Panc1 (cell line): ENCODE measurements at regions not wholly inside any gene's neighbourhood (a gene's known extent, or its start where the extent isn't known, plus 50 kb on each side); places are given as distances from the start of the nearest gene placed in this dataset.

Experiments
- CTCF ChIP-seq: fragments of 450-650 bp; IDR thresholded peaks from 2 replicates; pipeline ENCODE4 v1.5.1; 2017; ENCODE audit warnings: mild to moderate bottlenecking
- POLR2AphosphoS5 ChIP-seq: IDR thresholded peaks from 2 replicates; pipeline ENCODE4 v1.6.1; 2012; ENCODE audit warnings: mild to moderate bottlenecking, low read depth, low read length, moderate library complexity
- REST ChIP-seq, 2 experiments: IDR thresholded peaks; 2 replicates each; pipeline ENCODE4 v1.6.1; 2011 to 2012; ENCODE audit warnings: low read depth in 2 of 2, control low read depth in 1 of 2, low read length in 1 of 2, mild to moderate bottlenecking in 1 of 2, moderate library complexity in 1 of 2; ENCODE audit not compliant: insufficient read depth in 1 of 2
- SIN3A ChIP-seq: IDR thresholded peaks from 2 replicates; pipeline ENCODE4 v1.6.1; 2012; ENCODE audit warnings: low read depth, mild to moderate bottlenecking, low read length, moderate library complexity, borderline replicate concordance; ENCODE audit not compliant: insufficient read depth

GRCh38 chr3:106945435-106945834, 431.8 kb upstream of the CCDC54 start:
- TF ChIP-seq POLR2AphosphoS5, result no peak
- no peak for TF ChIP-seq CTCF
- no peak for TF ChIP-seq REST (IDR thresholded peaks at IDR 0.05; ENCODE audit: insufficient read depth in 1 of 2, low read depth in 2 of 2, low read length in 1 of 2)
- TF ChIP-seq SIN3A, result no peak
